ENCODE measurements at regions not wholly inside any gene's neighbourhood (a gene's known extent, or its start where the extent isn't known, plus 50 kb on each side); places are given as distances from the start of the nearest gene placed in this dataset.

- TF ChIP-seq POLR2AphosphoS5 (IDR thresholded peaks at IDR 0.05; ENCODE audit: low read depth, low read length) (no peak), POLR2A (IDR thresholded peaks at IDR 0.05; ENCODE audit: low read depth, low read length) (no peak), TAF1 (IDR thresholded peaks at IDR 0.05; ENCODE audit: low read depth, low read length) (no peak), POU2F2 (IDR thresholded peaks at IDR 0.05; ENCODE audit: low read depth, low read length) (no peak), SPI1 (IDR thresholded peaks at IDR 0.05; ENCODE audit: low read depth, low read length) (no peak), PAX5 (IDR thresholded peaks at IDR 0.05; ENCODE audit: insufficient read depth, low read length, severe bottlenecking) (no peak)
These were observed 62.8 kb upstream of the DTNA start for GRCh38 chr18:34647251-34647650.

All from GM12891 (cell line).